ENCODE measurements at regions not wholly inside any gene's neighbourhood (a gene's known extent, or its start where the extent isn't known, plus 50 kb on each side); places are given as distances from the start of the nearest gene placed in this dataset.

- Histone ChIP-seq H3K36me3 (ENCODE audit: control insufficient read depth, insufficient read depth, low read length) (no peaks in the 10 kb centered on the region), H3K27ac (ENCODE audit: low read depth, low read length) (no peak overlapping the region), H3K4me3 (ENCODE audit: low read length) (no peak overlapping the region), H3K9ac (ENCODE audit: extremely low read depth, low read length, poor library complexity, severe bottlenecking) (no peak overlapping the region), H3K27me3 (ENCODE audit: control insufficient read depth, insufficient read depth, low read length, poor library complexity, severe bottlenecking) (no peaks in the 10 kb centered on the region), H3K4me1 (ENCODE audit: control insufficient read depth, insufficient read depth, low read length) (no peaks in the 10 kb centered on the region), H3K9me3 (ENCODE audit: control insufficient read depth, low read length) (no peaks in the 10 kb centered on the region)
- WGBS, 2 experiments (ENCODE audit: insufficient coverage in 1 of 2, insufficient read length in 1 of 2): 98 to 100% methylated on average over 1 of the region's 2 CpGs
- Mint-ChIP-seq H3K36me3 (ENCODE audit: low read depth) (no peaks in the 10 kb centered on the region), H3K27me3 (ENCODE audit: insufficient read depth) (no peaks in the 10 kb centered on the region), H3K9me3 (peaks cover 2% of the 10 kb centered on the region), H3K4me3 (no peak overlapping the region), H3K4me1 (peaks cover 3% of the 10 kb centered on the region), H3K27ac (no peak overlapping the region)
- no peak for DNase-seq
- TF ChIP-seq CTCF (conservative IDR thresholded peaks at IDR 0.05): no peak
Observed at GRCh38 chr5:161150441-161150988, 298.5 kb upstream of the ATP10B start.

- Mint-ChIP-seq H3K36me3 (ENCODE audit: low read depth) (no peaks in the 10 kb centered on the region), H3K27ac (no peak overlapping the region), H3K4me3 (no peak overlapping the region), H3K4me1 (peaks cover 3% of the 10 kb centered on the region), H3K9me3 (peaks cover 9% of the 10 kb centered on the region), H3K27me3 (ENCODE audit: insufficient read depth) (no peaks in the 10 kb centered on the region)
- TF ChIP-seq CTCF (conservative IDR thresholded peaks at IDR 0.05): no peak
- Histone ChIP-seq H3K4me1 (ENCODE audit: control insufficient read depth, insufficient read depth, low read length) (no peaks in the 10 kb centered on the region), H3K9me3 (ENCODE audit: control insufficient read depth, low read length) (no peaks in the 10 kb centered on the region), H3K27ac (ENCODE audit: low read depth, low read length) (no peak overlapping the region), H3K9ac (ENCODE audit: extremely low read depth, low read length, poor library complexity, severe bottlenecking) (no peak overlapping the region), H3K4me3 (ENCODE audit: low read length) (no peak overlapping the region), H3K27me3 (ENCODE audit: control insufficient read depth, insufficient read depth, low read length, poor library complexity, severe bottlenecking) (no peaks in the 10 kb centered on the region), H3K36me3 (ENCODE audit: control insufficient read depth, insufficient read depth, low read length) (no peaks in the 10 kb centered on the region)
- no peak for DNase-seq
Observed at GRCh38 chr5:161149078-161149477, 297.1 kb upstream of the ATP10B start.

- H3K9me3 Mint-ChIP-seq: peaks cover 4% of the 10 kb centered on the region
- DNase-seq: no peak
- 90% methylated on average over 1 to 2 of the region's 2 CpGs for WGBS, 2 experiments (ENCODE audit: insufficient coverage in 1 of 2, insufficient read length in 1 of 2)
- Histone ChIP-seq H3K27me3 (ENCODE audit: control insufficient read depth, insufficient read depth, low read length, poor library complexity, severe bottlenecking) (no peaks in the 10 kb centered on the region), H3K9ac (ENCODE audit: extremely low read depth, low read length, poor library complexity, severe bottlenecking) (no peak overlapping the region), H3K4me1 (ENCODE audit: control insufficient read depth, insufficient read depth, low read length) (no peaks in the 10 kb centered on the region), H3K9me3 (ENCODE audit: control insufficient read depth, low read length) (no peaks in the 10 kb centered on the region), H3K36me3 (ENCODE audit: control insufficient read depth, insufficient read depth, low read length) (no peaks in the 10 kb centered on the region), H3K4me3 (ENCODE audit: low read length) (no peak overlapping the region), H3K27ac (ENCODE audit: low read depth, low read length) (no peak overlapping the region)
- H3K4me1 Mint-ChIP-seq: peaks cover 2% of the 10 kb centered on the region
- H3K27me3 Mint-ChIP-seq (ENCODE audit: insufficient read depth): no peaks in the 10 kb centered on the region
- H3K36me3 Mint-ChIP-seq (ENCODE audit: low read depth): no peaks in the 10 kb centered on the region
- no peak overlapping the region for H3K27ac Mint-ChIP-seq
- TF ChIP-seq CTCF (conservative IDR thresholded peaks at IDR 0.05): no peak
- no peak overlapping the region for H3K4me3 Mint-ChIP-seq
Observed at GRCh38 chr5:161138751-161139455, 286.9 kb upstream of the ATP10B start.

Data from endodermal cell (in vitro differentiated cells).